ENCODE measurements at regions not wholly inside any gene's neighbourhood (a gene's known extent, or its start where the extent isn't known, plus 50 kb on each side); places are given as distances from the start of the nearest gene placed in this dataset.

DNA sequence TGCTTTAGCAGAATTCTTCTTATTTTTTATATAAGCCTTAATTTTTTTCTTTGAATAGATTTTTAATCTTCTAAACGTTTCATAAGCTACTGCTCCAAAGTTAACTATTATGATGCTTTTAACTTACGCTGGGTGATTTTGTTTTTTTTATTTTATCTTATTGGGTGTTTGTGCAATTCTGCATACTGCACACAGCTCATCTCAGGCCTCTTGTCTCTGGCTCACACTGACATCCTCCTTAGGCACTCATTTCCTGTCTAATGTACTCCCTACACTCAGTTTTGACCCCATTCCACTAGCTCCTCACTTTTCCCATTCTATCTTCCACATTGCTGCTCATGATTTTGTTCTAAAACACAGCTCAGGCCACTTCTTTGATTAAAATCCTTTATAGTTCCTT is 111.9 kb upstream of the MAP9 start:
- Histone ChIP-seq H3K4me3 (replicated peaks; ENCODE audit: insufficient read depth, low read length) (no peak overlapping the region), H3K27me3 (ENCODE audit: insufficient read depth, poor library complexity, severe bottlenecking) (no peaks in the 10 kb centered on the region), H3K27ac (replicated peaks) (no peak overlapping the region)
- no peak for DNase-seq (ENCODE audit: low read depth in 1 of 2, low spot score in 1 of 2)
- TF ChIP-seq POLR2AphosphoS5 (IDR thresholded peaks at IDR 0.05; ENCODE audit: low read depth) (no peak), SPI1 (IDR thresholded peaks at IDR 0.05; ENCODE audit: borderline replicate concordance, low read depth) (no peak), REST (IDR thresholded peaks at IDR 0.05; ENCODE audit: insufficient replicate concordance, low read depth) (no peak), GABPA (IDR thresholded peaks at IDR 0.05; ENCODE audit: low read depth) (no peak)
- TF ChIP-seq, protein P1, sequence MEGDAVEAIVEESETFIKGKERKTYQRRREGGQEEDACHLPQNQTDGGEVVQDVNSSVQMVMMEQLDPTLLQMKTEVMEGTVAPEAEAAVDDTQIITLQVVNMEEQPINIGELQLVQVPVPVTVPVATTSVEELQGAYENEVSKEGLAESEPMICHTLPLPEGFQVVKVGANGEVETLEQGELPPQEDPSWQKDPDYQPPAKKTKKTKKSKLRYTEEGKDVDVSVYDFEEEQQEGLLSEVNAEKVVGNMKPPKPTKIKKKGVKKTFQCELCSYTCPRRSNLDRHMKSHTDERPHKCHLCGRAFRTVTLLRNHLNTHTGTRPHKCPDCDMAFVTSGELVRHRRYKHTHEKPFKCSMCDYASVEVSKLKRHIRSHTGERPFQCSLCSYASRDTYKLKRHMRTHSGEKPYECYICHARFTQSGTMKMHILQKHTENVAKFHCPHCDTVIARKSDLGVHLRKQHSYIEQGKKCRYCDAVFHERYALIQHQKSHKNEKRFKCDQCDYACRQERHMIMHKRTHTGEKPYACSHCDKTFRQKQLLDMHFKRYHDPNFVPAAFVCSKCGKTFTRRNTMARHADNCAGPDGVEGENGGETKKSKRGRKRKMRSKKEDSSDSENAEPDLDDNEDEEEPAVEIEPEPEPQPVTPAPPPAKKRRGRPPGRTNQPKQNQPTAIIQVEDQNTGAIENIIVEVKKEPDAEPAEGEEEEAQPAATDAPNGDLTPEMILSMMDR (IDR thresholded peaks at IDR 0.05; ENCODE audit: insufficient read depth, low read length) = no peak

DNA sequence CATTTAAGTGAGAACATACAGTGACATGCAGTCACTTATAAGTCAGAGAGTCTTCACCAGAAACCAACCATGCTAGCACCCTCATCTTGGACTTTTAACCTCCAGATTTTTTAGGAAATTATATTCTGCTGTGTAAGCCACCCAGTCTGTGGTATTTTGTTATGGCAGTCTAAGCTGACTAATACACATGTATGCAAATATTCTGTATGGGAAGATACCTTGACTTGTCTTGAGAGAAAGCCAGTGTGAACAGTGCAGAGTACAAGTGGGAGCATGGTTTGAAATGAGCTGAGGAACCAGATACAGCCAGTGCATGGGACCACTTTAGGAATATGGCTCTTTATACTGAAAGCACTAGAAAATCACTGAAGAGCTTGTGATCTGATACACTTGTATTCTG is 110.4 kb upstream of the MAP9 start:
- Histone ChIP-seq H3K27me3 (ENCODE audit: insufficient read depth, poor library complexity, severe bottlenecking) (no peaks in the 10 kb centered on the region), H3K4me3 (replicated peaks; ENCODE audit: insufficient read depth, low read length) (no peak overlapping the region), H3K27ac (replicated peaks) (no peak overlapping the region)
- DNase-seq (ENCODE audit: low read depth in 1 of 2, low spot score in 1 of 2) = no peak
- TF ChIP-seq GABPA (IDR thresholded peaks at IDR 0.05; ENCODE audit: low read depth) = no peak
- no peak for TF ChIP-seq REST (IDR thresholded peaks at IDR 0.05; ENCODE audit: insufficient replicate concordance, low read depth)
- no peak for TF ChIP-seq POLR2AphosphoS5 (IDR thresholded peaks at IDR 0.05; ENCODE audit: low read depth)
- TF ChIP-seq, protein P1 (IDR thresholded peaks at IDR 0.05; ENCODE audit: insufficient read depth, low read length) = no peak
- no peak for TF ChIP-seq SPI1 (IDR thresholded peaks at IDR 0.05; ENCODE audit: borderline replicate concordance, low read depth)

DNA sequence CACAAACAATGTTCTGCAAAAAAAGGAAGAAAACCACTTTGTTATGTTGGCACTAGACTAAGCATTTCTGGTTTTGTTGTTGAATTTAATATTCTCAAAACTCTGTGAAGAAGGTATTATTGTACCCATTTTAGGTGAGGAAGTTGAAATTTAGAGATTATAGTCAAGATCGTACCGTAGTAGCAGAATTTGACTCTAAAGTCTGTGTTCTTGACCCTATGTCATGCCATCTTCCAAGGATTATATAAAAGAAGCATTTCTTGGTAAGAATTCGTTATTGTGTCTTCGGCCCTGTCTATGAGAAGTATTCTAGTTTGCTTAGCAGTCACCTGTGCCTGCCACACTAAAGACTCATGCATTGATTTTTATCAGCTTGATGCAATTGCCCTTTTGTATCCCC is 104.4 kb upstream of the MAP9 start:
- H3K27me3 ChIP-seq (ENCODE audit: insufficient read depth, poor library complexity, severe bottlenecking) = no peaks in the 10 kb centered on the region
- no peak for DNase-seq (ENCODE audit: low read depth in 1 of 2, low spot score in 1 of 2)
- no peak overlapping the region for H3K27ac ChIP-seq (replicated peaks)
- H3K4me3 ChIP-seq (replicated peaks; ENCODE audit: insufficient read depth, low read length) = no peak overlapping the region
- no peak for TF ChIP-seq SPI1 (IDR thresholded peaks at IDR 0.05; ENCODE audit: borderline replicate concordance, low read depth)
- TF ChIP-seq, protein P1 (IDR thresholded peaks at IDR 0.05; ENCODE audit: insufficient read depth, low read length) = no peak

DNA sequence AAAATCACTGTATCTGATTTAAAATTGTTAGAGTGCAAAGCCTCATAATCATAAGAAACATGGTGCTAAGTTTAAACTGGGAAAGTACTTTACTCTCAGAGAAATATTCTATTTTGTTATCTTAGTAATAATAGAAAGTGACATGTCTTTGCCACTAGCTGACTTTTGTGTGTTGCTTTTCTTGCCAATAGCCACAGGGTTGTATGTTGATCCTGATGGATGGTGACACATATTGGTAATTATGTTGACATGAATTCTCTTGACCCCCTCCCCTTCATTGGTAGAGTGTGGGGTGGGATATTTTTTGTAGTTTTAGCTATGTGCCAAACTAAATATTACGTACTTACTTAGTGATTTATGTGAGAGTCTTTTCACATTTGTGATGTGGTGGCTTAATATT is 103.1 kb upstream of the MAP9 start:
- TF ChIP-seq SPI1 (IDR thresholded peaks at IDR 0.05; ENCODE audit: borderline replicate concordance, low read depth) (no peak), GABPA (IDR thresholded peaks at IDR 0.05; ENCODE audit: low read depth) (no peak), REST (IDR thresholded peaks at IDR 0.05; ENCODE audit: insufficient replicate concordance, low read depth) (no peak)
- TF ChIP-seq, protein P1 (IDR thresholded peaks at IDR 0.05; ENCODE audit: insufficient read depth, low read length) = no peak
- DNase-seq (ENCODE audit: low read depth in 1 of 2, low spot score in 1 of 2) = no peak
- H3K4me3 ChIP-seq (replicated peaks; ENCODE audit: insufficient read depth, low read length) = no peak overlapping the region

More for the DNA sequence above, 103.1 kb upstream of the MAP9 start:
- Histone ChIP-seq H3K27ac (replicated peaks) (no peak overlapping the region), H3K27me3 (ENCODE audit: insufficient read depth, poor library complexity, severe bottlenecking) (no peaks in the 10 kb centered on the region)
